ENCODE measurements at regions not wholly inside any gene's neighbourhood (a gene's known extent, or its start where the extent isn't known, plus 50 kb on each side); places are given as distances from the start of the nearest gene placed in this dataset.
"Not testable (repeated sequence)": the region's sequence is repeated elsewhere in the genome, so short reads cannot be mapped to it uniquely, and the experiment has no call there.

GRCh38 chr4:116636917-116637316 is 448.5 kb downstream of the TRAM1L1 start:
- no peak overlapping the region for H3K27ac ChIP-seq (replicated peaks)
- no peaks in the 10 kb centered on the region for H3K27me3 ChIP-seq (ENCODE audit: insufficient read depth, poor library complexity, severe bottlenecking)
- H3K4me3 ChIP-seq (replicated peaks; ENCODE audit: insufficient read depth, low read length) = no peak overlapping the region
- TF ChIP-seq SPI1 (IDR thresholded peaks at IDR 0.05; ENCODE audit: borderline replicate concordance, low read depth) (peak; percentile 85), REST (IDR thresholded peaks at IDR 0.05; ENCODE audit: insufficient replicate concordance, low read depth) (no peak)
- no peak for DNase-seq (ENCODE audit: low read depth in 1 of 2, low spot score in 1 of 2)

- TF ChIP-seq CTCF (IDR thresholded peaks at IDR 0.05; ENCODE audit: insufficient read depth, low read length) = no peak
- TF ChIP-seq POLR2AphosphoS5 (IDR thresholded peaks at IDR 0.05; ENCODE audit: low read depth) = no peak
- no peak for TF ChIP-seq SPI1 (IDR thresholded peaks at IDR 0.05; ENCODE audit: borderline replicate concordance, low read depth)
- no peak for TF ChIP-seq GABPA (IDR thresholded peaks at IDR 0.05; ENCODE audit: low read depth)
- no peak for TF ChIP-seq REST (IDR thresholded peaks at IDR 0.05; ENCODE audit: insufficient replicate concordance, low read depth)
- Histone ChIP-seq H3K27me3 (ENCODE audit: insufficient read depth, poor library complexity, severe bottlenecking) (no peaks in the 10 kb centered on the region), H3K4me3 (replicated peaks; ENCODE audit: insufficient read depth, low read length) (no peak overlapping the region), H3K27ac (replicated peaks) (no peak overlapping the region)
- no peak for DNase-seq (ENCODE audit: low read depth in 1 of 2, low spot score in 1 of 2)
These were observed 453.1 kb downstream of the TRAM1L1 start for GRCh38 chr4:116632269-116632668.

- no peak for DNase-seq (ENCODE audit: low read depth in 1 of 2, low spot score in 1 of 2)
- Histone ChIP-seq H3K27ac (replicated peaks) (no peak overlapping the region), H3K4me3 (replicated peaks; ENCODE audit: insufficient read depth, low read length) (no peak overlapping the region), H3K27me3 (ENCODE audit: insufficient read depth, poor library complexity, severe bottlenecking) (no peaks in the 10 kb centered on the region)
- TF ChIP-seq REST (IDR thresholded peaks at IDR 0.05; ENCODE audit: insufficient replicate concordance, low read depth) (no peak), POLR2AphosphoS5 (IDR thresholded peaks at IDR 0.05; ENCODE audit: low read depth) (no peak)
These were observed 456.8 kb downstream of the TRAM1L1 start for GRCh38 chr4:116628598-116628997.

GRCh38 chr4:116627545-116627944 is 457.8 kb downstream of the TRAM1L1 start:
- no peak for DNase-seq (ENCODE audit: low read depth in 1 of 2, low spot score in 1 of 2)
- Histone ChIP-seq H3K4me3 (replicated peaks; ENCODE audit: insufficient read depth, low read length) (no peak overlapping the region), H3K27me3 (ENCODE audit: insufficient read depth, poor library complexity, severe bottlenecking) (no peaks in the 10 kb centered on the region), H3K27ac (replicated peaks) (no peak overlapping the region)
- TF ChIP-seq SPI1 (IDR thresholded peaks at IDR 0.05; ENCODE audit: borderline replicate concordance, low read depth) (no peak), POLR2AphosphoS5 (IDR thresholded peaks at IDR 0.05; ENCODE audit: low read depth) (no peak), REST (IDR thresholded peaks at IDR 0.05; ENCODE audit: insufficient replicate concordance, low read depth) (no peak), CTCF (IDR thresholded peaks at IDR 0.05; ENCODE audit: insufficient read depth, low read length) (no peak), GABPA (IDR thresholded peaks at IDR 0.05; ENCODE audit: low read depth) (no peak)

- DNase-seq (ENCODE audit: low read depth in 1 of 2, low spot score in 1 of 2); H3K27me3 ChIP-seq (ENCODE audit: insufficient read depth, poor library complexity, severe bottlenecking); H3K4me3 ChIP-seq (replicated peaks; ENCODE audit: insufficient read depth, low read length); H3K27ac ChIP-seq (replicated peaks): not testable (repeated sequence)
These were observed 465.9 kb downstream of the TRAM1L1 start for GRCh38 chr4:116619508-116619907.

Data from HL-60 (cell line).